Tibial nerve (tissue), 3 donors: ENCODE measurements at regions not wholly inside any gene's neighbourhood (a gene's known extent, or its start where the extent isn't known, plus 50 kb on each side); places are given as distances from the start of the nearest gene placed in this dataset.

Source experiments
- CTCF ChIP-seq, 5 experiments: fragments of 200-600 bp in 3 of 5; fragments of 450-650 bp in 2 of 5; sonication (generic) in 3 of 5; IDR thresholded peaks; one replicate each; pipeline ENCODE4 v1.5.1; 2016 to 2019; ENCODE audit warnings: antibody characterized with exemption in 5 of 5, mild to moderate bottlenecking in 3 of 5, moderate library complexity in 2 of 5
- POLR2A ChIP-seq, 2 donors: fragments of 450-650 bp; IDR thresholded peaks; one replicate each; pipeline ENCODE4 v1.6.1; 2017; ENCODE audit warnings: antibody characterized with exemption in 2 of 2, mild to moderate bottlenecking in 2 of 2, moderate library complexity in 2 of 2

- TF ChIP-seq CTCF (IDR thresholded peaks at IDR 0.05) (no peak), POLR2A (IDR thresholded peaks at IDR 0.05) (no peak)
These were observed 328.1 kb downstream of the IL20RB start for GRCh38 chr3:137285924-137286323.
